ENCODE measurements at regions not wholly inside any gene's neighbourhood (a gene's known extent, or its start where the extent isn't known, plus 50 kb on each side); places are given as distances from the start of the nearest gene placed in this dataset. TPM values are rescaled to one million over a fixed set of nuclear protein-coding genes. Genes with fewer than 3 reads are reported as not detected.

DNA sequence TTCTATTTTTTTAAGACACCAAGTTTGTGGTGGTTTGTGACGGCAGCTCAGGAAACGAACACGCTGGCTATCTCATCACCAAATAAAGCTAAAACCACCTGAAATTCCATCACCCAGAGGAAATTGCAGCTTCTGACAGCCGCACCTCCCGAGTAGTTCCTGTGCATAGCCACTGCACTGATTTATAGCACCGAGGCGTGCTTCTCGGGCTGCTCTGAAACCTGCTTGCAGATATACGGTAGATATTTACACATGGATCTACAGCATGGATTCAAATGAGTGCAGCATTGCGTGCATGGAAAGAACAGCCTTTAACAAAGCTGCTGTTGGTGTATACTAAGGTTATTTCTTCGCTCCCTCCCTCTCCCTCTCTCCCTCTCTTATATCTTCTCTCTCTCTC, 153.8 kb downstream of the PHF2 start:
- no peaks in the 10 kb centered on the region for H3K36me3 ChIP-seq (ENCODE audit: control insufficient read depth in 2 of 3, insufficient read depth in 3 of 3, low read length in 3 of 3)
- H3K9ac ChIP-seq (ENCODE audit: low read length in 3 of 3) = no peak overlapping the region
- H3K9me3 ChIP-seq (ENCODE audit: control insufficient read depth in 2 of 3, insufficient read depth in 1 of 3, low read length in 3 of 3) = peaks cover 0 to 16% (median 9%) of the 10 kb centered on the region in 3 donors
- H3K4me3 ChIP-seq (ENCODE audit: low read length in 3 of 3) = no peak overlapping the region
- H3K27ac ChIP-seq (ENCODE audit: low read depth in 2 of 2, low read length in 2 of 2) = no peak overlapping the region
- FAIRE-seq (no peak), DNase-seq (peak in 2 of 5 donors; percentile 32 to 45)
- TF ChIP-seq, protein P1, sequence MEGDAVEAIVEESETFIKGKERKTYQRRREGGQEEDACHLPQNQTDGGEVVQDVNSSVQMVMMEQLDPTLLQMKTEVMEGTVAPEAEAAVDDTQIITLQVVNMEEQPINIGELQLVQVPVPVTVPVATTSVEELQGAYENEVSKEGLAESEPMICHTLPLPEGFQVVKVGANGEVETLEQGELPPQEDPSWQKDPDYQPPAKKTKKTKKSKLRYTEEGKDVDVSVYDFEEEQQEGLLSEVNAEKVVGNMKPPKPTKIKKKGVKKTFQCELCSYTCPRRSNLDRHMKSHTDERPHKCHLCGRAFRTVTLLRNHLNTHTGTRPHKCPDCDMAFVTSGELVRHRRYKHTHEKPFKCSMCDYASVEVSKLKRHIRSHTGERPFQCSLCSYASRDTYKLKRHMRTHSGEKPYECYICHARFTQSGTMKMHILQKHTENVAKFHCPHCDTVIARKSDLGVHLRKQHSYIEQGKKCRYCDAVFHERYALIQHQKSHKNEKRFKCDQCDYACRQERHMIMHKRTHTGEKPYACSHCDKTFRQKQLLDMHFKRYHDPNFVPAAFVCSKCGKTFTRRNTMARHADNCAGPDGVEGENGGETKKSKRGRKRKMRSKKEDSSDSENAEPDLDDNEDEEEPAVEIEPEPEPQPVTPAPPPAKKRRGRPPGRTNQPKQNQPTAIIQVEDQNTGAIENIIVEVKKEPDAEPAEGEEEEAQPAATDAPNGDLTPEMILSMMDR (IDR thresholded peaks at IDR 0.05; ENCODE audit: borderline replicate concordance, extremely low read depth, insufficient read depth) = no peak
- H3K4me1 ChIP-seq (ENCODE audit: control insufficient read depth in 2 of 3, insufficient read depth in 2 of 3, low read depth in 1 of 3, low read length in 3 of 3) = no peaks in the 10 kb centered on the region
- intact Hi-C loops (cut with DNase I) = no loop called here
- no peaks in the 10 kb centered on the region for H3K27me3 ChIP-seq (ENCODE audit: control insufficient read depth, insufficient read depth, low read length)

Small RNAs in the stretch of these regions (microRNA-seq; reads per million reads assigned to microRNA genes)
- gene MIR4291 = not detected

Measured in kidney (tissue), 13 donors.